Left hindlimb (tissue), 1 donor: ENCODE measurements at regions not wholly inside any gene's neighbourhood (a gene's known extent, or its start where the extent isn't known, plus 50 kb on each side); places are given as distances from the start of the nearest gene placed in this dataset.
"Not testable (repeated sequence)": the region's sequence is repeated elsewhere in the genome, so short reads cannot be mapped to it uniquely, and the experiment has no call there.

ENCODE experiments used
- DNase-seq: peaks from one replicate; pipeline ENCODE4 v3.0.0-alpha.2; 2018

GRCh38 chr6:153984811-153985210 is 54.2 kb upstream of the OPRM1 start:
- DNase-seq, result no peak

DNA sequence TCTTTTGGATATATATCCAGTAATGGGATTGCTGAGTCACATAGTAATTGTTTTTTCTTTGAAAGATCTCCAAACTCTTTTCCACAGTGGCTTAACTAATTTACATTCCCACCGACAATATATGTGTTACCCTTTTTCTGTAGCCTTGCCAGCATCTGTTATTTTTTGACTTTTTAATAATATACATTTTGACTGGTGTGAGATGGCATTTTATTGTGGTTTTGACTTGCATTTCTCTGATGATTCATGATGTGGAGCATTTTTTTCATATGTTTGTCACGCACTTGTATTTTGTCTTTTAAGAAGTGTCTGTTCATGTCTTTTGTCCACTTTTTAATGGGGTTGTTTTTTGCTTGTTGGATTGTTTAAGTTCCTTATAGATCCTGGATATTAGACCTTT is 58.9 kb upstream of the OPRM1 start:
- no peak for DNase-seq

GRCh38 chr6:153978911-153979548 is 60.0 kb upstream of the OPRM1 start:
- DNase-seq, result not testable (repeated sequence)

DNA sequence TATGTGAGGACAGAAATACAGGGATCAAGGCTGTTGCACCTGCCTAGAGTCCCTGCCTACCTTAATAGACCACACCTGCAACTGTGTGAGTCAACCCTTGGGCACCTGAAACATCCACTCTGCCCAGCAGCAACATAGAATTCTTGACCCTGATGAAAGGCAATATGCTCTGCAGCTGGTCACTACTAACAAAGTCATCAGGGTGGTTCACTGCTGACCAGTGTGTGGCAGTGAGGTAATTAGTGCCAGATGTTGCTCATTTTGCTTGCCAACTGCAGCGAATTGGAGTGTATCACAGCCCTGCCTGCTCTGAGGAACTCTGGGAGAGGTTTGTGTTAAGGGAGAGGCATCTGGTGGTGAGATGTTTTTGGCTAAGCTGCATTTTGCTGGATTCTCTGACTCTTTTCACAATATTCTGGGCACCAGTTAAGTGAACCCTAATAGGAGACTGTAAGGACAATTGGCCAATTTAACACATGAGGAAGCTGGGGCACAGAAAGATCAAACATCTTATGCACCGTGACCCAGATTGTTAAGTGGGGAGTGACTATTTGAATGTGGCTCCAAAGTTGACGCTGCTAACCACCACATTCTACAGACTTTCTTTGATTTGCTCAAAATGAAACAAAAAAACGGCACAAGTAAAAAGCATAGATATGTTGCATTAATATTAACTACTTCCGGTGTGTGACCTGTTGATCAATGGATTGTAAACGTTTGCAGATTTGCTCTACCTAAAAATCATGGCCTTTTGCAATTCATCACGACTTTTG is 61.9 kb upstream of the OPRM1 start:
- peak; percentile 54 for DNase-seq

GRCh38 chr6:153966001-153966400 is 73.0 kb upstream of the OPRM1 start:
- no peak for DNase-seq

DNA sequence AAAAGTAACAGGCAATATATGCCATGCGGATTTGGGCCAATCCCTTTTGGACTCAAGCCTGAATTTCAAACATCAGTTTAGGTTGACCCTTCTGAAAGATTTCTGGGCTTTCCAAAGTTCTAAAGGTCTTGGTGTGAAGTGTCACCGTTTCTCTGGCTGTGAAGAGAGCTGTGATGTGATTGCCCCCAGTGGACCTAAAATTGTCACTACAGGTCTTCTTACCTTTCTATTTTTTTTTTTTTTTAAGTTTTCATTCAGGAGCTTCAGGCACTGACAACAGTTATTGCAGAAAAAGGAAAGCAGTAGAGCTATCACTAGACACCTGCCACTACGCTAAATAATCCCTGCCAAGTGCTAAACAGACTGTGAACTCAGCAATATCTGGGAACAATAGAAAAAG is 75.7 kb upstream of the OPRM1 start:
- no peak for DNase-seq

- no peak for DNase-seq
Observed at GRCh38 chr6:153962555-153962954, 76.5 kb upstream of the OPRM1 start.

GRCh38 chr6:153960741-153961140 is 78.3 kb upstream of the OPRM1 start:
- no peak for DNase-seq

DNA sequence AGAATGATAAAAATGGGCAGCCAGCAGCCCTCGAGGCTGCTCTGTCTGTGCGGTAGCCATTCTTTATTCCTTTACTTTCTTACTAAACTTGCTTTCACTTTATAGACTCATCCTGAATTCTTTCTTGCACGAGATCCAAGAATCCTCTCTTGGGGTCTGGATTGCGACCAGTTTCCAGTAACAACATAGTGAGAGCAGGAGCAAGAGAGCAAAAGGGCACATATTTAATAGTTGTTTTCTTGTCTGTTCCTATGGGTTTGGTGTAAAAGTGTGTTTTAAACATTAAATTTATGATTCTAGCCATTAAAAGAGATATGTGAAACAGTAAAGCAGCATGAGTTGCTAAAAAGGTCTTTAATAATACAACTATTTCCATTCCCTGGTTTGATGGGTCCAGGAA is 78.8 kb upstream of the OPRM1 start:
- DNase-seq, result peak; percentile 60

DNA sequence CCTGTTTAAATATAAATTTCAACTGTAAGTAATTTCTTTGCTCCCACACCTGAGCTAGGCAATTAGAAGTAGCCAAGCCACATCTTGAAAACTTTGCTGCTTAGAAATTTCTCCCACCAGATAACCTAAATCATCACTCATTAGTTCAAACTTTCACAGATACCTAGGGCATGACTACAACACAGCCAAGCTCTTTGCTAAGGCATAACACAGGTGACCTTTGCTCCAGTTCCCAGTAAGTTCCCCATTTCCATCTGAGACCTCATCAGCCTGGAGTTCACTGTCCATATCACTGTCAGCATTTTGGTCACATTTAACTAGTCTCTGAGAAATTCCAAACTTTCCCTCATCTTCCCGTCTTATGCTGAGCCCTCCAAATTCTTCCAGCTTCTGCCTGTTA is 79.8 kb upstream of the OPRM1 start:
- DNase-seq, result no peak

DNA sequence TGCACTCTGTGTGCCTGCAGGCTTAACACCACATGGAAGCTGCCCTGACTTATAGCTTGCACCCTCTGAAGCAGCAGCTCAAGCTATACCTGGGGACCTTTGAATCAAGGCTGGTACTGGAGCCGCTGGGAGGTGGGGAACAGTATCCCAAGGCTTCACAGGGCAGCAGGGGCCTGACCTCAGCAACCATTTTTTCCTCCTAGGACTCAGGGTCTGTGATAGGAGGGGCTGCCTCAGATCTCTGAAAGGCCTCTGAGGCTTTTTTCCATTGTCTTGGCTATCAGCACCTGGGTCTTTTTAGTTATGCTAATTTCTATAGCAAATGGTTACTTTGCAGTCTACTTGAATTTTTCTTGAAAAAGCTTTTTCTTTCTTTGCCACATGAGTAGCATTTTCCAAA is 80.2 kb upstream of the OPRM1 start:
- no peak for DNase-seq

- no peak for DNase-seq
Observed at GRCh38 chr6:153957394-153957793, 81.6 kb upstream of the OPRM1 start.

GRCh38 chr6:153956808-153957207 is 82.2 kb upstream of the OPRM1 start:
- DNase-seq, result no peak

DNA sequence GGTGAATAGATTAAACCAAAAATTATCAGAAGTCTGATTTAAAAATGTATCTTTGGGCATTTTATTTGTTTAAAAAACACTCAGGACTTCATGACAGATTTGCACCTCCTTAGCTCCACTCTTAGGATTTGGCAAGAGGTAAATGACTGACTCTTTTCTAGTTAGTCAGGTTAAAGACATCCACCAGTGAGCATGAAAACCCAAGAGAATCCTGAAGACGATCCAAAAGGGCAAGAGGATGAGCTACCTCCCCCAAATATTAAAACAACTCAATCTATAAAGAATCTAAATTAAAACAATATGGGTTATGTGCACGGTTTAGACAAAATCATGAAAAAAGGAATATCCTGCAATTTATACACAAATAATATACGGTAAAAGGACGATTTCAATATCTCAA is 89.4 kb upstream of the OPRM1 start:
- DNase-seq, result no peak

DNA sequence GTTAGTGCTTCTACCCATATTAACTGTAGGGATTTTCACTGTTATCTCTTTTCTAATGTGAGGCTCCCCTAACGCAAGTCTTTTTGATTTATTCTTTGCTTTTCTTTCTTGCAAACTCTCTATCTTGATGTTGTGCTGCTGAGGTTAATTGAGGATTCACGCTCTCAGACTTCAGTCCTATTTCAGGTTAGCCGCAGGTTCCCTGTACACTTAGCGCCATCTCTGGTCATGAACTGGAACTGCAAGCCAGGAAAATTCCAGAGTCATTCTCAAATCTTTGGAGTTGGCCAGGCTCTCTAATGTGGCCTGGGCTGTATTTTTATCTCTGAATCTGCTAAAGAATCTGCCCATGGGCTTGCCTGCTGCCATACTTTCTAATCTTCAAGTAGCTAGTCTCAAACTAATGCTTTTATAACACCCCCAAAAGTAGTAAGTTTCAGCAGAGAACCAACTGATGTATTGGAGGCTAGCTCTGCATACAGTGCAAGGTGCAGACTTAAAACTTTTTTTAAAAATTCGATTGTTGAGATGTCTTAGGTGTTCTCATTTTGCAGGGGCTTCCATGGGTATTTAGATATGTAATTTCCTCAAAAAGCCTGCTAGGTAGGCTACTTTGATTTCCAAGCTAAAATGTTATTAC is 91.1 kb upstream of the OPRM1 start:
- no peak for DNase-seq

- no peak for DNase-seq
Observed at GRCh38 chr6:153944201-153944600, 94.8 kb upstream of the OPRM1 start.

GRCh38 chr6:153942361-153942760 is 96.7 kb upstream of the OPRM1 start:
- DNase-seq, result no peak

DNA sequence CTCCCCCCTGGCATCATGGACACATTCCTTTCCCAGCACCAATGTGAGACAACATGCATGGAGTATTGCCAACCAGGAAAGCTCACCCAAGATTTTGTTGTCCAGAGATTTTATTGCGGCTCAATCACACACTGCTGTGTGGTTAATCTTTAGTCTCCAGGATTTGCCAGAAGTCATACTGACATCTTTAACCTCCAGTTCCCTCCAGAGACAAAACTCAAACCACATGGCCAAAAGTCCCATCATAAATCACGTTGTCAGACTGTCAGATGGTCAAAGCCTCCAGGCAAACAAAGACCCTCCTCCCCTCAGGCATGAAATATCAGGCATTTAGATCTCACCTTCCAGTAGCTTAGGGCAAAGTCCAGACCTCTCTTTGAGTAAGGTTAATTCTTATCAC is 97.3 kb upstream of the OPRM1 start:
- no peak for DNase-seq

DNA sequence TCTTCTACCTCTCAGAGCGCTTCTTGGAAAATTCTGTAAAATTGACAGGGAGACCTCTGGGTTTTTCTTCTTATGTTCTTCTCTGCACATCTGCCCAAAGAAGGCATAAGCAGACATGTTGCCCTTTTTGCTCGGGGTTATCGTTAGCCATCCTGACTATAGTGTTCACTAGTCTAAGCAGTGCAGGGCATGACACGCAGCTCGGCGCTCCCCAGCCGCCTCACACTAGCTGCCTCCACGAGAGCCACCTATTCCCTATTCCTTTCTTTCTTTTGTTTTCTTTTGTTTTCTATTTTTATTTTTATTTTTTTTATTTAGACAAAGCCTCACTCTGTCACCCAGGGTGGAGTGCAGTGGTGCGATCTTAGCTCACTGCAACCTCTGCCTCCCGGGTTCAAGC is 100.2 kb upstream of the OPRM1 start:
- DNase-seq, result no peak

- DNase-seq, result no peak
Observed at GRCh38 chr6:153931431-153931830, 107.6 kb upstream of the OPRM1 start.

DNA sequence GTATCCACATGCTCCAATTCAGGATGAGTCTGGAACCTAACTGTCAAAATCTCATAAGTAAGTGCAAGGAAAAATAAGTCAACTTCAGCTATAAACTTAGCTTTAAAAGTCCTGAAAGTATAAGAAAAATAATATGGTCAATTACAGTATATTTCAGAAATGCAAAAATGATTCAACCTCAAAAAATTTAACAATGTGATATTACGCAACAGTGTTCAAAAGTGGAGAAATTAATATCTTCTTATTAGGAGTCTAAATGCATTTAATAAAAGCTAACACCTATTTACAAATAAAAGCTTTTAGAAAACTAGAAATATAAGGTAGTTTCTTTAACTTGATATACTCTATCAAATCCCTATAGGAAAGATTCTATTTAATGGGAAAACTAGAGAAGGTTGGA is 111.2 kb upstream of the OPRM1 start:
- DNase-seq, result no peak

GRCh38 chr6:153898360-153899059 is 140.5 kb upstream of the OPRM1 start:
- no peak for DNase-seq

DNA sequence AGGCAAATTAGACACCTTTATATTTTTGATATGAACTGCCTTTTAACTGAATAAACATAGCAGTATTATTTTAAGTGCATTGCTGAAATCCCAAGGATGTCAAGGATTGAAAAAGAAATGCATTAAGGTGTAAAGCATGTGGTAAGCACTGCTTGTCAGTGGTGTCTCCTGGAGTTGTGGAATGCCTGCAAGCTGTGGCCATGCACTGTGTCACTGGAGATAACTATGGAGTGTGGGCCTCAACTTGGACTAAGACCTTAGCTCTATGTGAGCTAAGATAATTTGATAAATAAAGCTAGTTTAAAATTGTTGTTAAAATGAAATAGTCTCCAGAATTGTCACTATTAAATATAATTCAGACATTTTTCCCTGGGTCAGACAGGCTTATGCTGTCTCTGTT is 156.6 kb upstream of the OPRM1 start:
- DNase-seq, result no peak

- DNase-seq, result no peak
Observed at GRCh38 chr6:153873541-153873940, 165.5 kb upstream of the OPRM1 start.
